OCI-LY3 (cell line): ENCODE measurements at regions not wholly inside any gene's neighbourhood (a gene's known extent, or its start where the extent isn't known, plus 50 kb on each side); places are given as distances from the start of the nearest gene placed in this dataset.

ENCODE experiments used
- CTCF ChIP-seq: fragments of 200-600, 300-600 bp; sonication (generic); IDR thresholded peaks from 2 replicates; pipeline ENCODE4 v1.5.1; 2014; ENCODE audit warnings: antibody characterized with exemption, low read length, low read depth
- EZH2phosphoT487 ChIP-seq: fragments of 200-600 bp; shearing (Covaris generic); IDR thresholded peaks from 2 replicates; pipeline ENCODE4 v1.6.1; 2018; ENCODE audit warnings: antibody characterized with exemption, mixed run types, low read depth

- TF ChIP-seq CTCF (no peak), EZH2phosphoT487 (no peak)
Observed at GRCh38 chr3:193980326-193980725, 155.6 kb upstream of the HES1 start.
